Keratinocyte (primary cell): ENCODE measurements at regions not wholly inside any gene's neighbourhood (a gene's known extent, or its start where the extent isn't known, plus 50 kb on each side); places are given as distances from the start of the nearest gene placed in this dataset.

Source experiments
- CTCF ChIP-seq, 3 experiments: IDR thresholded peaks in 1 of 3; conservative IDR thresholded peaks in 1 of 3; optimal IDR thresholded peaks in 1 of 3; 2 replicates in 2 of 3; 3 replicates in 1 of 3; pipeline versions ENCODE3 to v1.5.1; 2011; ENCODE audit warnings: low read length in 3 of 3, mild to moderate bottlenecking in 3 of 3, moderate library complexity in 2 of 3, control low read depth in 1 of 3, inconsistent platforms in 1 of 3; ENCODE audit not compliant: insufficient read depth in 2 of 3; ENCODE audit errors: extremely low read depth in 1 of 3
- EZH2 ChIP-seq: IDR thresholded peaks from one replicate; pipeline ENCODE4 v1.6.1; 2012; ENCODE audit warnings: inconsistent platforms, mild to moderate bottlenecking, low read length, moderate library complexity

DNA sequence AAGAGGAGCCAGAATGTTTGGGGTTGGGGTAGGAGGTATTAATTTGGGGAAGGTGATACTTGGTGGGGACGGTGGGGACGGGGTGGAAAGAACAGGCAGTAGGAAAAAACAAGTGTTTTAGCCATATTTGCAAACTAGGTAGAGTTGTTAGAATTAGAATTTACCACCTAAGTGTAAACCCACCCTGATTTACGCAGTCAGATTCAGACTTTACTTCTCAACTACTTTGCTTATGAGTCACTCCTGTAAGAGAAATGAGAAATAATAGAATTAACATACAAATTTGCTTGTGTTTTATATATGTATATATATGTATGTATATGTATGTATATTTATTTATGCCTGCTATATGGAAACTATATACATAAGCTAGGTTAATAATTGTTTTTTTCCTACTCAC lies 1168.2 kb upstream of the ZEB2 start:
- TF ChIP-seq CTCF (optimal IDR thresholded peaks at IDR 0.05 in 1 of 3, IDR thresholded peaks at IDR 0.05 in 1 of 3, conservative IDR thresholded peaks at IDR 0.05 in 1 of 3; ENCODE audit: extremely low read depth in 1 of 3, insufficient read depth in 2 of 3, low read length in 3 of 3) (no peak), EZH2 (no peak)
